Prostate gland (tissue), 2 donors: ENCODE measurements at regions not wholly inside any gene's neighbourhood (a gene's known extent, or its start where the extent isn't known, plus 50 kb on each side); places are given as distances from the start of the nearest gene placed in this dataset.

Source experiments
- DNase-seq: peaks from one replicate; pipeline ENCODE4 v3.0.0-alpha.2; 2019; ENCODE audit warnings: low spot score
- H3K27ac ChIP-seq, 2 donors: fragments of 200-600 bp; sonication (generic); 2 replicates each; pipeline ENCODE4 v1.5.1; 2017 to 2019
- H3K27me3 ChIP-seq: fragments of 200-600 bp; sonication (generic); replicated peaks from 2 replicates; pipeline ENCODE4 v1.5.1; 2019; ENCODE audit not compliant: insufficient read depth
- H3K36me3 ChIP-seq, 2 donors: fragments of 200-600 bp; sonication (generic); 1 replicate in 1 of 2; 2 replicates in 1 of 2; pipeline versions ENCODE4 v1.5.1 to v1.8.1; 2017 to 2019
- H3K4me1 ChIP-seq: fragments of 200-600 bp; sonication (generic); replicated peaks from 2 replicates; pipeline ENCODE4 v1.5.1; 2019
- H3K4me3 ChIP-seq, 2 donors: fragments of 200-600 bp; sonication (generic); 2 replicates each; pipeline ENCODE4 v1.5.1; 2017 to 2019
- H3K9me3 ChIP-seq: fragments of 200-600 bp; sonication (generic); 2 replicates; pipeline ENCODE4 v1.5.1; 2017
- CTCF ChIP-seq, 4 experiments: fragments of 200-600 bp in 2 of 4; fragments of 450-650 bp in 2 of 4; sonication (generic) in 2 of 4; IDR thresholded peaks; 1 replicate in 3 of 4; 2 replicates in 1 of 4; pipeline ENCODE4 v1.5.1; 2016 to 2019; ENCODE audit warnings: antibody characterized with exemption in 4 of 4, mild to moderate bottlenecking in 2 of 4, moderate library complexity in 2 of 4
- POLR2A ChIP-seq: fragments of 450-650 bp; IDR thresholded peaks from one replicate; pipeline ENCODE4 v1.6.1; 2016; ENCODE audit warnings: antibody characterized with exemption, mild to moderate bottlenecking
- POLR2AphosphoS5 ChIP-seq: sonication (generic); formaldehyde crosslinking; IDR thresholded peaks from one replicate; pipeline ENCODE4 v1.6.1; 2017; ENCODE audit warnings: antibody characterized with exemption
- whole genome bisulfite sequencing: methylation state at CpG from one replicate; pipeline ENCODE4 v1.1.5; 2018; 5-methylcytosine and 5-hydroxymethylcytosine counted together
- intact Hi-C: fragments of 100-400 bp; cut with DNase I; formaldehyde crosslinking; loops from one replicate; pipeline ENCODE4 v1.14.2; 2022

- no peak for DNase-seq
- Histone ChIP-seq H3K4me3 (no peak overlapping the region), H3K27me3 (no peaks in the 10 kb centered on the region), H3K36me3 (no peaks in the 10 kb centered on the region), H3K4me1 (no peaks in the 10 kb centered on the region), H3K27ac (no peak overlapping the region), H3K9me3 (no peaks in the 10 kb centered on the region)
- WGBS: 76% methylated on average over 2 of the region's 2 CpGs
- no peak for TF ChIP-seq CTCF (IDR thresholded peaks at IDR 0.05)
- no peak for TF ChIP-seq POLR2A
- no peak for TF ChIP-seq POLR2AphosphoS5
- intact Hi-C loops: no loop called here
Measured at GRCh38 chr1:195960580-195960979, 647.7 kb downstream of the KCNT2 start.

- H3K9me3 ChIP-seq: no peaks in the 10 kb centered on the region
- no peak overlapping the region for H3K27ac ChIP-seq
- no peaks in the 10 kb centered on the region for H3K27me3 ChIP-seq
- H3K4me3 ChIP-seq: no peak overlapping the region
- no peak for TF ChIP-seq CTCF (IDR thresholded peaks at IDR 0.05)
- TF ChIP-seq POLR2AphosphoS5: no peak
- no peak for TF ChIP-seq POLR2A
- intact Hi-C loops: no loop called here
- no peak for DNase-seq
- H3K36me3 ChIP-seq: no peaks in the 10 kb centered on the region
- no peaks in the 10 kb centered on the region for H3K4me1 ChIP-seq
- WGBS: 44% methylated on average over 4 of the region's 4 CpGs
Measured at GRCh38 chr1:195958131-195958530, 650.1 kb downstream of the KCNT2 start.

- DNase-seq: no peak
- H3K27ac ChIP-seq: no peak overlapping the region
- WGBS: 53% methylated on average over 3 of the region's 3 CpGs
- TF ChIP-seq CTCF (IDR thresholded peaks at IDR 0.05) (no peak), POLR2A (no peak), POLR2AphosphoS5 (no peak)
- H3K4me3 ChIP-seq: no peak overlapping the region
- H3K27me3 ChIP-seq: no peaks in the 10 kb centered on the region
- intact Hi-C loops: no loop called here
- H3K4me1 ChIP-seq: no peaks in the 10 kb centered on the region
- no peaks in the 10 kb centered on the region for H3K36me3 ChIP-seq
- no peaks in the 10 kb centered on the region for H3K9me3 ChIP-seq
Measured at GRCh38 chr1:195956845-195957244, 651.4 kb downstream of the KCNT2 start.

GRCh38 chr1:195954848-195955247 is 653.4 kb downstream of the KCNT2 start:
- no peak for DNase-seq
- Histone ChIP-seq H3K4me1 (no peaks in the 10 kb centered on the region), H3K27me3 (no peaks in the 10 kb centered on the region), H3K9me3 (no peaks in the 10 kb centered on the region), H3K36me3 (no peaks in the 10 kb centered on the region), H3K27ac (no peak overlapping the region), H3K4me3 (no peak overlapping the region)
- TF ChIP-seq POLR2A: no peak
- no peak for TF ChIP-seq POLR2AphosphoS5
- no peak for TF ChIP-seq CTCF (IDR thresholded peaks at IDR 0.05)
- intact Hi-C loops: no loop called here
- WGBS: 82% methylated on average over 6 of the region's 6 CpGs

- intact Hi-C loops: no loop called here
- Histone ChIP-seq H3K9me3 (no peaks in the 10 kb centered on the region), H3K27me3 (no peaks in the 10 kb centered on the region), H3K4me3 (no peak overlapping the region), H3K4me1 (no peaks in the 10 kb centered on the region), H3K36me3 (no peaks in the 10 kb centered on the region), H3K27ac (no peak overlapping the region)
- TF ChIP-seq POLR2AphosphoS5 (no peak), POLR2A (no peak), CTCF (IDR thresholded peaks at IDR 0.05) (no peak)
- 60% methylated on average over 2 of the region's 2 CpGs for WGBS
- DNase-seq: no peak
Measured at GRCh38 chr1:195951313-195951712, 656.9 kb downstream of the KCNT2 start.
